IMR-90 (cell line): ENCODE measurements at regions not wholly inside any gene's neighbourhood (a gene's known extent, or its start where the extent isn't known, plus 50 kb on each side); places are given as distances from the start of the nearest gene placed in this dataset.
"Not testable (repeated sequence)": the region's sequence is repeated elsewhere in the genome, so short reads cannot be mapped to it uniquely, and the experiment has no call there.

Experiments used
- BHLHE40 ChIP-seq: fragments of 150-350 bp; IDR thresholded peaks from 2 replicates; pipeline ENCODE4 v1.6.1; 2016; ENCODE audit warnings: mild to moderate bottlenecking, low read depth, low read length
- CEBPB ChIP-seq: IDR thresholded peaks from 2 replicates; pipeline ENCODE4 v1.6.1; 2012; ENCODE audit warnings: low read depth, low read length, improper control_type of control experiment
- CHD1 ChIP-seq: IDR thresholded peaks from 2 replicates; pipeline ENCODE4 v1.6.1; 2012; ENCODE audit warnings: low read depth, low read length, improper control_type of control experiment
- CTCF ChIP-seq: conservative IDR thresholded peaks from 2 replicates; pipeline ENCODE4 v1.5.1; 2012; ENCODE audit warnings: mild to moderate bottlenecking, low read depth, low read length, improper control_type of control experiment
- FOS ChIP-seq: fragments of 150-350 bp; IDR thresholded peaks from 2 replicates; pipeline ENCODE4 v1.6.1; 2016; ENCODE audit warnings: low read depth, low read length
- MXI1 ChIP-seq: IDR thresholded peaks from 2 replicates; pipeline ENCODE4 v1.6.1; 2012; ENCODE audit warnings: low read depth, mild to moderate bottlenecking, low read length, moderate library complexity, borderline replicate concordance
- POLR2A ChIP-seq: IDR thresholded peaks from 2 replicates; pipeline ENCODE4 v1.6.1; 2012; ENCODE audit warnings: mild to moderate bottlenecking, low read depth, low read length
- RAD21 ChIP-seq: IDR thresholded peaks from 2 replicates; pipeline ENCODE4 v1.6.1; 2012; ENCODE audit warnings: low read length, improper control_type of control experiment
- RCOR1 ChIP-seq: IDR thresholded peaks from 2 replicates; pipeline ENCODE4 v1.6.1; 2012; ENCODE audit warnings: mild to moderate bottlenecking, low read length, improper control_type of control experiment; ENCODE audit not compliant: insufficient replicate concordance
- RFX5 ChIP-seq: IDR thresholded peaks from 2 replicates; pipeline ENCODE4 v1.8.0; 2012; ENCODE audit warnings: low read depth, mild to moderate bottlenecking, low read length, moderate library complexity
- SMC3 ChIP-seq: fragments of 150-350 bp; IDR thresholded peaks from 2 replicates; pipeline ENCODE4 v1.6.1; 2016; ENCODE audit warnings: low read depth, mild to moderate bottlenecking, antibody characterized with exemption, low read length, moderate library complexity
- USF2 ChIP-seq: fragments of 150-350 bp; IDR thresholded peaks from 2 replicates; pipeline ENCODE4 v1.6.1; 2017; ENCODE audit warnings: mild to moderate bottlenecking, antibody characterized with exemption, low read length, low read depth

GRCh38 chr1:206307442-206307841, 104.1 kb downstream of the SRGAP2 start:
- TF ChIP-seq CTCF, FOS, RFX5, POLR2A, USF2, MXI1, BHLHE40, RCOR1, SMC3, CEBPB, RAD21, CHD1: not testable (repeated sequence)
